ENCODE measurements at regions not wholly inside any gene's neighbourhood (a gene's known extent, or its start where the extent isn't known, plus 50 kb on each side); places are given as distances from the start of the nearest gene placed in this dataset.

DNA sequence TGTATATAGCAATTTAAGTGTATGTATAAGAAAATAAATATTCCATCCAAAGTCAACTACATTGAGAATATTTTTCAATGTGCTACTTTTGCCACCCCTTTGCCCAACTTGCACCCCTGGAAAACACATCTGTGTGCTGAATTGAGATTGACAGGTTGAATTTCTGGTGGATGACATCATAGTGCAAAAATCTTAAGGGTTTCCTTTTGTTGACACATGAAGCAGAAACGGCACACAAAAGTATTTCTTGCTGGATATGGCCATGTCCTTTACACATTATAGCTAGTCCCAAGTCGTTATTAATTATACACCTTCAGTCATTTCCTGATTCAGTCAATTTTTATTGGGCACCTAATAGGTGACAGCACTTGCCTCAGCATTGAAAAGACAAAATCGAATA, 188.7 kb upstream of the FBXL4 start:
- Histone ChIP-seq H3F3A (ENCODE audit: insufficient read depth, low read length) (no peaks in the 10 kb centered on the region; the same call in 1 of the 2 replicates), H3K9me2 (ENCODE audit: low read depth, low read length) (no peaks in the 10 kb centered on the region), H3K36me3 (ENCODE audit: insufficient read depth, low read length) (no peaks in the 10 kb centered on the region), H4K20me1 (ENCODE audit: insufficient read depth, low read length) (no peaks in the 10 kb centered on the region), H3K9me3 (ENCODE audit: low read length) (no peaks in the 10 kb centered on the region), H3K9ac (ENCODE audit: low read length) (no peak overlapping the region), H2AFZ (ENCODE audit: low read length) (no peak overlapping the region), H3K4me3 (ENCODE audit: low read depth, low read length, poor library complexity, severe bottlenecking) (no peak overlapping the region), H3K4me2 (ENCODE audit: low read length) (no peak overlapping the region), H3K27me3 (ENCODE audit: insufficient read depth, low read length) (no peaks in the 10 kb centered on the region), H3K79me2 (ENCODE audit: insufficient read depth, low read length) (no peaks in the 10 kb centered on the region), H3K4me1 (ENCODE audit: insufficient read depth, low read length, severe bottlenecking) (no peaks in the 10 kb centered on the region), H3K27ac (ENCODE audit: low read depth, low read length, poor library complexity, severe bottlenecking) (no peak overlapping the region)
- TF ChIP-seq, protein P1, sequence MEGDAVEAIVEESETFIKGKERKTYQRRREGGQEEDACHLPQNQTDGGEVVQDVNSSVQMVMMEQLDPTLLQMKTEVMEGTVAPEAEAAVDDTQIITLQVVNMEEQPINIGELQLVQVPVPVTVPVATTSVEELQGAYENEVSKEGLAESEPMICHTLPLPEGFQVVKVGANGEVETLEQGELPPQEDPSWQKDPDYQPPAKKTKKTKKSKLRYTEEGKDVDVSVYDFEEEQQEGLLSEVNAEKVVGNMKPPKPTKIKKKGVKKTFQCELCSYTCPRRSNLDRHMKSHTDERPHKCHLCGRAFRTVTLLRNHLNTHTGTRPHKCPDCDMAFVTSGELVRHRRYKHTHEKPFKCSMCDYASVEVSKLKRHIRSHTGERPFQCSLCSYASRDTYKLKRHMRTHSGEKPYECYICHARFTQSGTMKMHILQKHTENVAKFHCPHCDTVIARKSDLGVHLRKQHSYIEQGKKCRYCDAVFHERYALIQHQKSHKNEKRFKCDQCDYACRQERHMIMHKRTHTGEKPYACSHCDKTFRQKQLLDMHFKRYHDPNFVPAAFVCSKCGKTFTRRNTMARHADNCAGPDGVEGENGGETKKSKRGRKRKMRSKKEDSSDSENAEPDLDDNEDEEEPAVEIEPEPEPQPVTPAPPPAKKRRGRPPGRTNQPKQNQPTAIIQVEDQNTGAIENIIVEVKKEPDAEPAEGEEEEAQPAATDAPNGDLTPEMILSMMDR (IDR thresholded peaks at IDR 0.05; ENCODE audit: low read length), result no peak
- no peak for TF ChIP-seq EZH2 (IDR thresholded peaks at IDR 0.05; ENCODE audit: borderline replicate concordance, low read length)

DNA sequence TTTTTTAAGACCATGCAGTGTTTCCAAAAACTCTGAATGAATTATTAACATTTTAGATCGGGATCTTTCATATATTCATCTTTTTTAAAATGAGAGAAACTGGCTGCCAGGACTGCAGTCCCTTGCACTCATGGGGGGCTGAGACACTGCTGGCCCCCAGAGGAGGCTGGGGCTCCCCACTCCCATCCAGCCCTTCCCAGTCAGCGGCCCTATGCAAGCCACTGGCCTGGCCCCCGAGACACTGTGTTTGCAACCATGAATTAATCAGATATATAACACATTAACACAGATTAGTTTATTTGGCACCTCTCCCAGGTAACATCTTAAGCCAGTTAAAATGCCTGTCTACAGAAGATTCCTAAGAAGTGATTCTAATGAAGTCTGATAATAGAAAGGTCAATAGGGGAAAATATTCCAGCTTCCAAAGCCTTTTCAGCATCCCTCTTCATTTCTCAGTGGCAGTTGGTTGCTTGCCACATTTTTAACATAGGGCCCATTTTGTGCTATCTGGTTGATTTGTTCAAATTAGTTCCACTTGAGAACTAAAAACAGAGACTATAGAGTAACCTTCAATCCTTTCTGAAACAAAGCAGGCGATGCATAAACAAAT, 184.4 kb upstream of the FBXL4 start:
- Histone ChIP-seq H3K4me2 (ENCODE audit: low read length) (no peak overlapping the region), H3K4me1 (ENCODE audit: insufficient read depth, low read length, severe bottlenecking) (no peaks in the 10 kb centered on the region)

DNA sequence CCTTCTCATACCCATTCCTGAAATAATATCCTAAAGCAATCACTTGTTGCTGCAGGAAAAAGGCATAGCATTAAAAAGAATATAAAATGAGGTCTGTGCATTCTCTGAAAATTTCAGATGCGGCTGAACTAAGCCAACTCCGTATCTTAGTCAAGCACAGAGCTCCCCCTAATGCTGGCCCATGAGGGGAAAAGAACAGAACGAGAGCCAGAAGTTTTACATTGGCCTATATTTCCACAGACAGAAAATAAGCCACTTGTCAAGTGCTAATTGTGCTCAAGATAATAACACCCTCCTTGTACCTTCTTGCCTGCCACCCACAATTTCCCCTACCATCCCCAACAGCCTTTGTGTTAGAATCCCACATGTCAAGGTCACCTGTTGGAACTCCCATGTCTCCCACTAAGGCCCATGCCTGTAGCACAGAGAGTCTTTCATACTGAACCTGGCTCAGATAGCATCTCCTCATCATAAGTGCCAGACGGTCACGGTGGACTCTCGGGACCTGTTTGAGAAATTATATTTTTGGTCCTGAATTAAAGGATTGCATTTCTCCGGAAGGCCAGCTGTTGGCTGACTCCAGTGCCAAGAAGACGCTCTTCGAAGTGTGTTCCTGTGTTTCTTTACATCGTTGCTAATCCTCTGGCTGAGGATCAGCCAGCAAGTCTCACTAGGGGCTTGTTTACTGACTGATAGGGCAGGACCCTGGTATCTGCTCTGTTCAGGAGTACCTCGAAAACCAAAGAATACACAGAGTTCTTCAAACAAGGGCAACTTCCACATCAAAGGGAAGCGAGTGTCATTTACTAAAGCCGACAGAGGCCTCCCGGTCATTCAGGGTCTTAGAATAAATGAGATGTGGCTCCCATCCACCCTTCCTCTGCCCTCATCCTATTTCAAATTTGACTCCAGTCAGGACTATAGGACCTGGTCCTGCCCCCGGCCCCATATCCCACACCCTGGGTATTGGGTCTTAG, 183.4 kb upstream of the FBXL4 start:
- Histone ChIP-seq H3K4me3 (ENCODE audit: low read depth, low read length, poor library complexity, severe bottlenecking) (no peak overlapping the region), H3K4me1 (ENCODE audit: insufficient read depth, low read length, severe bottlenecking) (no peaks in the 10 kb centered on the region), H3K9ac (ENCODE audit: low read length) (no peak overlapping the region), H3K36me3 (ENCODE audit: insufficient read depth, low read length) (no peaks in the 10 kb centered on the region), H3K4me2 (ENCODE audit: low read length) (no peak overlapping the region), H3K79me2 (ENCODE audit: insufficient read depth, low read length) (no peaks in the 10 kb centered on the region), H3K9me3 (ENCODE audit: low read length) (no peaks in the 10 kb centered on the region), H3K27me3 (ENCODE audit: insufficient read depth, low read length) (no peaks in the 10 kb centered on the region), H4K20me1 (ENCODE audit: insufficient read depth, low read length) (no peaks in the 10 kb centered on the region), H3K9me2 (ENCODE audit: low read depth, low read length) (no peaks in the 10 kb centered on the region), H3F3A (ENCODE audit: insufficient read depth, low read length) (no peaks in the 10 kb centered on the region; the same call in 1 of the 2 replicates), H2AFZ (ENCODE audit: low read length) (no peak overlapping the region), H3K27ac (ENCODE audit: low read depth, low read length, poor library complexity, severe bottlenecking) (no peak overlapping the region)
- TF ChIP-seq, protein P1 (IDR thresholded peaks at IDR 0.05; ENCODE audit: low read length), result peak; percentile 24; the same call in 1 of the 2 replicates
- TF ChIP-seq EZH2 (IDR thresholded peaks at IDR 0.05; ENCODE audit: borderline replicate concordance, low read length), result no peak

More for the DNA sequence above, 184.4 kb upstream of the FBXL4 start:
- no peaks in the 10 kb centered on the region; the same call in 1 of the 2 replicates for H3F3A ChIP-seq (ENCODE audit: insufficient read depth, low read length)
- H3K27me3 ChIP-seq (ENCODE audit: insufficient read depth, low read length), result no peaks in the 10 kb centered on the region
- no peak for TF ChIP-seq EZH2 (IDR thresholded peaks at IDR 0.05; ENCODE audit: borderline replicate concordance, low read length)
- TF ChIP-seq, protein P1 (IDR thresholded peaks at IDR 0.05; ENCODE audit: low read length), result no peak
- H3K9me2 ChIP-seq (ENCODE audit: low read depth, low read length), result no peaks in the 10 kb centered on the region
- no peaks in the 10 kb centered on the region for H3K9me3 ChIP-seq (ENCODE audit: low read length)
- no peaks in the 10 kb centered on the region for H4K20me1 ChIP-seq (ENCODE audit: insufficient read depth, low read length)
- no peak overlapping the region for H3K9ac ChIP-seq (ENCODE audit: low read length)
- no peak overlapping the region for H2AFZ ChIP-seq (ENCODE audit: low read length)
- H3K4me3 ChIP-seq (ENCODE audit: low read depth, low read length, poor library complexity, severe bottlenecking), result no peak overlapping the region
- no peak overlapping the region for H3K27ac ChIP-seq (ENCODE audit: low read depth, low read length, poor library complexity, severe bottlenecking)
- H3K36me3 ChIP-seq (ENCODE audit: insufficient read depth, low read length), result no peaks in the 10 kb centered on the region
- H3K79me2 ChIP-seq (ENCODE audit: insufficient read depth, low read length), result no peaks in the 10 kb centered on the region

All from OCI-LY1 (cell line).